ENCODE measurements at regions not wholly inside any gene's neighbourhood (a gene's known extent, or its start where the extent isn't known, plus 50 kb on each side); places are given as distances from the start of the nearest gene placed in this dataset.

GRCh38 chr10:108404155-108404554, 1239.6 kb upstream of the SORCS1 start:
- TF ChIP-seq EZH2phosphoT487 (conservative IDR thresholded peaks at IDR 0.05; ENCODE audit: low read length), result no peak
- TF ChIP-seq, protein P1, sequence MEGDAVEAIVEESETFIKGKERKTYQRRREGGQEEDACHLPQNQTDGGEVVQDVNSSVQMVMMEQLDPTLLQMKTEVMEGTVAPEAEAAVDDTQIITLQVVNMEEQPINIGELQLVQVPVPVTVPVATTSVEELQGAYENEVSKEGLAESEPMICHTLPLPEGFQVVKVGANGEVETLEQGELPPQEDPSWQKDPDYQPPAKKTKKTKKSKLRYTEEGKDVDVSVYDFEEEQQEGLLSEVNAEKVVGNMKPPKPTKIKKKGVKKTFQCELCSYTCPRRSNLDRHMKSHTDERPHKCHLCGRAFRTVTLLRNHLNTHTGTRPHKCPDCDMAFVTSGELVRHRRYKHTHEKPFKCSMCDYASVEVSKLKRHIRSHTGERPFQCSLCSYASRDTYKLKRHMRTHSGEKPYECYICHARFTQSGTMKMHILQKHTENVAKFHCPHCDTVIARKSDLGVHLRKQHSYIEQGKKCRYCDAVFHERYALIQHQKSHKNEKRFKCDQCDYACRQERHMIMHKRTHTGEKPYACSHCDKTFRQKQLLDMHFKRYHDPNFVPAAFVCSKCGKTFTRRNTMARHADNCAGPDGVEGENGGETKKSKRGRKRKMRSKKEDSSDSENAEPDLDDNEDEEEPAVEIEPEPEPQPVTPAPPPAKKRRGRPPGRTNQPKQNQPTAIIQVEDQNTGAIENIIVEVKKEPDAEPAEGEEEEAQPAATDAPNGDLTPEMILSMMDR (IDR thresholded peaks at IDR 0.05; ENCODE audit: insufficient read depth, low read length, poor library complexity, severe bottlenecking), result no peak
- Histone ChIP-seq H3K9ac (ENCODE audit: low read length) (no peak overlapping the region), H3K4me2 (ENCODE audit: low read depth, low read length, poor library complexity, severe bottlenecking) (no peak overlapping the region), H3K36me3 (ENCODE audit: low read length) (no peaks in the 10 kb centered on the region), H3K79me2 (ENCODE audit: insufficient read depth, low read length) (no peaks in the 10 kb centered on the region), H4K20me1 (ENCODE audit: low read depth, low read length) (no peaks in the 10 kb centered on the region), H3K9me2 (replicated peaks; ENCODE audit: insufficient read depth, low read length) (no peaks in the 10 kb centered on the region), H3K9me3 (ENCODE audit: insufficient read depth, low read length) (no peaks in the 10 kb centered on the region), H3K4me3 (ENCODE audit: insufficient read depth, low read length, poor library complexity, severe bottlenecking) (no peak overlapping the region), H3K27ac (ENCODE audit: low read depth, low read length) (no peak overlapping the region), H3K27me3 (ENCODE audit: low read length) (no peaks in the 10 kb centered on the region), H2AFZ (ENCODE audit: low read depth, low read length, severe bottlenecking) (no peak overlapping the region), H3F3A (ENCODE audit: insufficient read depth) (no peaks in the 10 kb centered on the region)

DNA sequence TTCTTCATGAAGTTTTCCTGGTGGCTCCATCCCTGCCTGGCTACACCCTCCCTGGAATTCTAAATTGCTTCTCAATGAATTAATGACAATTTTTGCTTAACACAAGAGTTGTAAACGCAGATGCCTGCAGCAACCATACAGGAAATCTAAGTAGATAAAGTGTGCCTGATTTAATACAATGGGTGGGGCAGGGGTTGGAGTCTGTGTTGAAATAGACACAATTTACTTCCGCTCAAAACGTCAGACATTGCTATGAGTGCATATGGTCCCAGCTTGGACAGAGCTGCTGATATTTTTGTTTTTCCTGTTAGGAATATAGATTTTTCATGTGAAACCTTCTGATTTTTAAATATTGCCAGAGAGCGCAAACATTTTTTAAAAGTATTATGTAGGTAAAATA, 1235.0 kb upstream of the SORCS1 start:
- Histone ChIP-seq H3K79me2 (ENCODE audit: insufficient read depth, low read length) (no peaks in the 10 kb centered on the region), H3K36me3 (ENCODE audit: low read length) (no peaks in the 10 kb centered on the region), H3K4me2 (ENCODE audit: low read depth, low read length, poor library complexity, severe bottlenecking) (no peak overlapping the region), H3K27ac (ENCODE audit: low read depth, low read length) (no peak overlapping the region), H3K9ac (ENCODE audit: low read length) (no peak overlapping the region), H2AFZ (ENCODE audit: low read depth, low read length, severe bottlenecking) (no peak overlapping the region), H3K9me2 (replicated peaks; ENCODE audit: insufficient read depth, low read length) (no peaks in the 10 kb centered on the region), H3K4me3 (ENCODE audit: insufficient read depth, low read length, poor library complexity, severe bottlenecking) (no peak overlapping the region), H4K20me1 (ENCODE audit: low read depth, low read length) (no peaks in the 10 kb centered on the region), H3F3A (ENCODE audit: insufficient read depth) (no peaks in the 10 kb centered on the region), H3K9me3 (ENCODE audit: insufficient read depth, low read length) (no peaks in the 10 kb centered on the region), H3K27me3 (ENCODE audit: low read length) (no peaks in the 10 kb centered on the region)
- TF ChIP-seq, protein P1 (IDR thresholded peaks at IDR 0.05; ENCODE audit: insufficient read depth, low read length, poor library complexity, severe bottlenecking), result no peak
- no peak for TF ChIP-seq EZH2phosphoT487 (conservative IDR thresholded peaks at IDR 0.05; ENCODE audit: low read length)

DNA sequence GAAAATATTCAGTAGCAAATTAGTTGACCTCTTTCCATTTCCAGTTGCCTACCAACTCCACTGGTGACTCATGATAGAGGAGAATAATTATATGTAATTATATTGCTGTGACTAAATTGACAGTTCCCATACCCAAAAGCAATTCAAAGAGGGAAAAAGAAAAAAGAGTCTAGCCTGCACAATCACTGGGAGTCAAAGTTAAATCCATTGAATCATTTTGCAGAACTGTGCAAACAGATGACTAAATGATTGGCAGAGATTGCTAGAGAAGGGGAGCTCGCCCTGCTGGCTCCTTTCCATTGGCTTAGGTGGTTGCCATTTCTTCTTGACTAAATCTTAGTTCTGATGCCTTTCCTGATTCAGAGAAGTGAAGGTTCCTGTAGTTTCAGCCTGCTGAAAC, 1228.6 kb upstream of the SORCS1 start:
- no peaks in the 10 kb centered on the region for H3K27me3 ChIP-seq (ENCODE audit: low read length)
- H4K20me1 ChIP-seq (ENCODE audit: low read depth, low read length), result no peaks in the 10 kb centered on the region
- H3K4me3 ChIP-seq (ENCODE audit: insufficient read depth, low read length, poor library complexity, severe bottlenecking), result no peak overlapping the region
- no peak overlapping the region for H2AFZ ChIP-seq (ENCODE audit: low read depth, low read length, severe bottlenecking)
- no peaks in the 10 kb centered on the region for H3K79me2 ChIP-seq (ENCODE audit: insufficient read depth, low read length)
- H3K9ac ChIP-seq (ENCODE audit: low read length), result no peak overlapping the region
- no peaks in the 10 kb centered on the region; the same call in 1 of the 2 replicates for H3K9me2 ChIP-seq (replicated peaks; ENCODE audit: insufficient read depth, low read length)
- no peak for TF ChIP-seq EZH2phosphoT487 (conservative IDR thresholded peaks at IDR 0.05; ENCODE audit: low read length)
- TF ChIP-seq, protein P1 (IDR thresholded peaks at IDR 0.05; ENCODE audit: insufficient read depth, low read length, poor library complexity, severe bottlenecking), result no peak
- no peaks in the 10 kb centered on the region for H3K36me3 ChIP-seq (ENCODE audit: low read length)
- H3K4me2 ChIP-seq (ENCODE audit: low read depth, low read length, poor library complexity, severe bottlenecking), result no peak overlapping the region
- no peaks in the 10 kb centered on the region for H3F3A ChIP-seq (ENCODE audit: insufficient read depth)
- no peak overlapping the region for H3K27ac ChIP-seq (ENCODE audit: low read depth, low read length)
- no peaks in the 10 kb centered on the region for H3K9me3 ChIP-seq (ENCODE audit: insufficient read depth, low read length)
